ENCODE measurements at regions not wholly inside any gene's neighbourhood (a gene's known extent, or its start where the extent isn't known, plus 50 kb on each side); places are given as distances from the start of the nearest gene placed in this dataset.
A peak's percentile ranks its signal among the peaks of the same experiment; 100 is the strongest.

DNA sequence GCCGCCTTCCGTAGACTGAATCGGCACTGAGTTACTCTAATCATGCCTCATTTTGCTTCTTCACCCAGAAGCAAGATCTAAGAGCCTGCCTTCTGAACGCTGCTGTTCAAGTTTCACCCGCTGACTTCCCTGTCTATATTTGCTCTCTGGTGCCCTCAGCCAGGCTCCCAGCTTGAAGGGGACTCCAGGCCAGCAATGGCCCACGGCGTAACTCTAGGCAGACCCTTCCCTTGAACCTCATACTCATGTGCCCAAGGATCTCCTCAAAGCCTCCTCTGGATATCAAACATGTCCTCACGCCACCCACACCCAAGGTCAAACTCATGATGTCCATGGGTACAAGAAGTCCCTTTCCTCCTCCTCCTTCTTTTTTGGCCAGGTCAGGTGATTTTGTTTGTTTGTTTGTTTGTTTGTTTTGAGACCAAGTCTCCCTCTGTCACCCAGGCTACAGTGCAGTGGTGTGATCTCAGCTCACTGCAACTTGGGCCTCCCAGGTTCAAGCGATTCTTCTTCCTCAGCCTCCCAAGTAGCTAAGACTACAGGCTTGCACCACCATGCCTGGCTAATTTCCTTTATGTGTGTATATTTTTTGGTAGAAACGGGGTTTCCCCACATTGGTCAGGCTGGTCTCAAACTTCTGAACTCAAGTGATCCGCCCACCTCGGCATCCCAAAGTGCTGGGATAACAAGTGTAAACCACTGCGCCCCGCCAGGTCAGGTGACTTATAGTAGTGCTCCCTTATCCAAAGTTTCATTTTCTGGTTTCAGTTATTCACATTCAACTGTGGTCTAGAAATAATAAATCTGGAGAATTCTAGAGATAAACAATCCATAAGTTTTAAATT is 239.0 kb downstream of the SYK start:
- no peak for DNase-seq (ENCODE audit: low read depth)

DNA sequence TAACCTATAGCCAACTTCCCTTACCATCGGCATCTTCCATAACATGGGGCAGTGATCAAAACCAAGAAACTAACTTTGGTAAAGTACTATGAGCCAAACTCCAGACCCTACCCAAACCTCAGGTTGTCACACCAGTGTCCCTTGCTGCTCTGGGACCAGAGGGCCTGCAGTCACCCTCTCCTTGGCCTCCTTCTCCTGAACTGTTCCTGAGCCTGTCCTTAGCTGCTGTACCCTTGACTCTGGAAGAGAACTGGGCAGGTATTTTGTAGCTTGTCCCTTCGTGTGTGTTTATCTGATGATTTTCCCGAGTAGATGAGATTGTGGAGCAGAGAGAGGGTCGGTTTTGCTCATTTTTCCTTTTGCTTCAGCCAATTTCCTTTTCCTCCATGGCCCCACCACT is 240.4 kb downstream of the SYK start:
- DNase-seq (ENCODE audit: low read depth) = no peak

DNA sequence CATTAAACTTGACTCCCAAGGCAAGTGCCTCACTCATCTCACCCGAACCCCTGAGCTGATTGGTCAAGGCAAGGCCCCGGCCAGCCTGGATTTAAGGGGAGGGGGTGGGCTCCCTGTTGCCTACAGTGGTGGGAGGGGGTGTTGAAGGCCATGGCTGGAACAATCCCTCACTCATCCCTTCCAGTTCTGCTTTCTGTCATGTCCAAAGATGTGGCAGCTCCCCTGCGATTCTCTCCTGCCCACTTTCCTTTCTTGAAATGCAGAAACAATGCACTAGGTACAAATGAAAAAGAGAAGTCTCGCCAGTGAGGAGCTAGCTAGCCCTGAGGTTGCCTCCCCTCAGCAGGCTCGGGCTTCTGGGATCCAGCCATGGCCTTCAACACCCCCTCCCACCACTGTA is 240.9 kb downstream of the SYK start:
- DNase-seq (ENCODE audit: low read depth) = no peak

DNA sequence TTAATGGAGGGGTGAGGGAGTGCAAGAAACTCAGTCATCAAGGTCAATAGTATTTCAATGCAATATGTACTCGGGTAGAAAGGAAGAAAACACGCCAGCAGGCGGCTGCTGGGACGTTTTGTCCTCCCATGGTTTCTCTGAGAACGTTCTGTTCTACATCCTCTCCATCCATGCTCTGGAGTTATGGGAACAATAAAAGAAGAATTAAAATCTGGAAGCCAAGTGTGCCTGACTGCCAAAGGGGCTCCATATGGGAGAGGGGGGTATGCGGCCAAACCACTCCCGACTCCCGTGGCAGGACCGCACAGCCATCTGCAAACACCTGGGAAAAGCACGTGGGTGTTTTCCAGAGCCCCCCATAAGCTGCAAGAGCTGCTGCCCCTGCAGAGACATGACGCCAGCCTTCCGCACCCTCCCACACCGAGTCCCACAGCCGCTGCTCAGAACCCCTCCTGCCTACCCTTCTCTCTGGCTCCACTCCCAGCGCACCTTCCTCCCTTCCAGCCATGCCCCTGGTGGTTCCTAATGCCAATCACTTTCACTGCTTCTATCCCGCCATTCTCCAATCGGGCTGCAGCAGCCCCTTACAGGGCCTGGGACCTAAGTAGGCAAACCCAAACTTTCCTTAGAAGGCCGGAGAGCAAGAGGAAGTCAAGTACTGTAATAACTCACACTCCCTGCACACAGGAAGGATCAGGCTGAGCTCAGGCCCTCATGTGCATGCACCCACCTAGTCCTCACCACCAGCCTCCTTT is 241.6 kb downstream of the SYK start:
- no peak for DNase-seq (ENCODE audit: low read depth)

DNA sequence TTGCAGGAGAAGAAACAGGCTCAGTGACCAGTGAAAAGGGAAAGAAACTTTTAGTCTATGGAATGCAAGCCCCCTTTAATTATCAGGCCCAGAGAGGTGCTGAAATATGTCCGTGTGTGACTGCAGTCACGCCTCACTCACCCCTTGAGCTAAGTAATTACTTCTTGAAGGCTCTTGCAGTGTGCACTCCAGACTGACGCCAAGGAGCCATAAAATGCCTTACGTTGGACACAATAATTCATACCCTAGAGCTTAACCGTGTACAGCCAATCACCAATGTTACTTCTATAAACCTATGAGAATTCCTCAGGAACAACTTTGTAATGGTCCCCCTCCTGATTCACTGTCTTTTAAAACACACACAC is 242.2 kb downstream of the SYK start:
- no peak for DNase-seq (ENCODE audit: low read depth)

DNA sequence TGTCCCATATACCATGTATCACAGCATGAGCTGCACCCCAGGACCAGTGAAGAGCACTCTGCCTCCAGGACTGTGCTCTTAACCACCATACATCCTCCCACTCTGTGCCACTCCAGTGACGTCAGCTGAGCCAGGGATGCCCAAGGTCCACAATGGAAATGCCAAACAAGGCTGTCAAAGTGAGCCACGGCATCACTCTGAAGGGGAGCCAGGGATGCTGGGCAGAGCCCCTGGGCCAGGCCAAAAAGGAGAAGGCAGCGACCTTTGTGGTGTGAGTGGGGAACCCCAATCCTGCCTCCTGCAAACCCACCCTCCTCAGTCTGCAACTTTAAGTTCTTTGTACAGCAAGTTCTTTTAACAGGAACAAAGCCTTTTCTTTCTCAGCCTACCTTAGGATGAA is 242.7 kb downstream of the SYK start:
- DNase-seq (ENCODE audit: low read depth) = no peak

DNA sequence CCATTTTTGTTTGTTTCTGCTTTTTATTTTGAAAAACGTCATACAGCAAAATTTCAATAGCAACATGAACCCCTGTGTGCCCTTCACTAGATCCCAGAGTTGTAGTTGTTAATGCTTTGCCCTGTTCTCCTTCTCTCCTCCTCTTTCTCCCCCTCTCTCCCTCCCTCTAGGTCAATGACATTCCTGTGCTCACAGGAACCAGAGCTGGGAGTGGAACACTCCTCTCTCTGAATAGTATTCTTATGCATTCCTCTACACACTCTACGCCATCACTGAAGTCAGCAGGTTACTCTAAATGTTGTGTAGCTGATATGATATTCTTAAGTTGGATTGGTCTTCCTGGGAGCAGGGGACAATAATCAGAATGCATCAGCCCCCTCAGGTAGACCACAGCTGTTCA is 243.4 kb downstream of the SYK start:
- DNase-seq (ENCODE audit: low read depth) = no peak

DNA sequence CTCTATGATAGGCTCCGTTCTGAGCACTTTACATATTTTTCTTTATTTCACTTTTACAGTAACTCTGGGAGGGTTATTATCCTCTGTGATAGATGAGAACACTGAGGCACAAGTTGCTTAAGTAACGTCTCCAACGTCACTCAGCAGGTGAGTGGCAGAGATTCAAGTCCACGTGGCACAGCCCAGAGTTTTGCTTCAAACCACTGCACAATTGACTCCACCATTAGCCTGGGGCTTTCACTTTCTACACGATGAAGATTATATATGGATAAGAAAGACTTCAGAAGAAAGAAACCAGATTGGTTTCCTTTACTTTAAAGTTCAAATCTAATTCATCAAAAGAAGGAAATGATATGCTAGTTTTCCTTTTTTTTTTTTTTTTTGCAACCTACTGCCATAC is 245.9 kb downstream of the SYK start:
- DNase-seq (ENCODE audit: low read depth) = no peak

DNA sequence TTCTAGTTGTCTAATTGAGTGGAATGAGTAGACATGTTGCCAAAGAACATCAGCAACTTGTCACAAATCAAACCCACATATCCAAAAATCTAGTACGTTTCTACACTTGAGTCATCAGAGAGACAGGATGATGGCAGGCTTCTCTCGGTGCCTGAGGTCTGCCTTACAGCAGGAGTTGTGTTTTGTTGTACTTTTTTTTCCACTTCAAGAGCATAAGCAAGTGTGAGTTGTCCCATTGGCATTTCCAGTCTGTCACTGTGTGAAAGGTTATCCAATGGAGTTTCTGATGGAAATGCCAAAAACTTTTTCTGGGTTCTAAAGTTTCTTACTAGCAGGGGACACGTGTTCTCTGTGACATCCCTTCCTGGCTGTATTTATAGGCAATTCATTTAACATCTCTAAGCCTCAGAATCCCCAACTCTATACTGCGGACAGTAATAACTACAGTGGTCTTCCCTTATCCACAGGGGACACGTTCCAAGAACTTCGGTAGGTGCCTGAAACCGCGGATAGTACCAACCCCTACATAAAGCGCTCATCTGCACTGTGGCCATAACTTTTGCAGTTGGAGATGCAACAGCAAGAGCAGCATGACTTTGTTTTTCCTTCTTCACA is 246.5 kb downstream of the SYK start:
- peak; percentile 75 for DNase-seq (ENCODE audit: low read depth)

DNA sequence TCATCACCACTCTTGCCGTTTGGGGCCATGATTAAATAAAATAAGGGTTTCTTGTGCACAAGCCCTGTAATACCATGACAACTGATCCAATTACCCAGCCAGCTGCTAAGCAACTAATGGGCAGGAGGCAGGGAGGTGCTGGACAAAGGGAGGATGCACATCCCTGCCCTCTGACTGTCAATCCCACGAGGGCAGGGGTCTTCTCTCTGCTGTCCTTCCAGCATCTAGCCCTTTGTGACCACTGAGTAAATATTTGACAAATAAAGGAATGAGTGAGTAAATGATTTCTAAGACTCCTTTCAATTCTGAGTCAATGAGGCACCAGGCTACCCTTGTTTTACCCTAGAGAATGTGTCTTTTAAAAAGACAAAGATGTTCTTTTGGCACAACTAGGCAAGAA is 247.1 kb downstream of the SYK start:
- DNase-seq (ENCODE audit: low read depth) = no peak

DNA sequence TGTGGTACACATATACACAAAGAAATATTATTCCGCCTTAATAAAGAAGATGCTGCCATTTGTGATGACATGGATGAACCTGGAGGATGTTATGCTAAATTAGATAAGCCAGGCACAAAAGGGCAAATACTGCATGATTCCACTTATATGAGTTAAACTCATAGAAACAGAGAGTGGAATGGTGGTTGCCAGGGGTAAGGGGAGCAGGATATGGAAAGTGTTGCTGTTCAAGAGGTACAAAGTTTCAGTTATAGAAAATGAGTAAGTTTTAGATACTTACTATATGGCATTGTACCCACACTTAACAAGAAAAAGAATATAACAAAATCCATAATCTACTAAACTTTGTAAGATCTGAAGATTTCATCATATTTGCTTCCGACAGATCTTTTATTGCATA is 252.2 kb downstream of the SYK start:
- DNase-seq (ENCODE audit: low read depth) = no peak

DNA sequence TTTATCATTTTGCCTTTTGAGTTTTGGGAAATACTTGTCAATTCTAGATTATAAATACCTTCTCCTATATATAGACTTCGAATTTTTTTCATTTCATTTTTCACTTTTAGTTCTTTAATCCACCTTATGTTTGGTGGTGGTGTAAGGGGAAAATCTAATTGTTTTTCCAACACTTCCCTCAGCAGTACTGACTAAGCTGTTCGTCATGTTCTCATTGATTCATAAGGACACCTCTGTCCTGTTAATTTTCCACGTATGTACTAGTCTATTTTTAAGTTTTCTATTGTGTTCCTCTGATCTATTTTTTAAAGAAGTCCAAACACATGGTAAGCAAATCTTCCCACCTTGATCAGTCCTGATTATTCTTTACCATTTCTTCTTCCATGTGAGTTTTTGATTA is 254.2 kb downstream of the SYK start:
- no peak for DNase-seq (ENCODE audit: low read depth)

DNA sequence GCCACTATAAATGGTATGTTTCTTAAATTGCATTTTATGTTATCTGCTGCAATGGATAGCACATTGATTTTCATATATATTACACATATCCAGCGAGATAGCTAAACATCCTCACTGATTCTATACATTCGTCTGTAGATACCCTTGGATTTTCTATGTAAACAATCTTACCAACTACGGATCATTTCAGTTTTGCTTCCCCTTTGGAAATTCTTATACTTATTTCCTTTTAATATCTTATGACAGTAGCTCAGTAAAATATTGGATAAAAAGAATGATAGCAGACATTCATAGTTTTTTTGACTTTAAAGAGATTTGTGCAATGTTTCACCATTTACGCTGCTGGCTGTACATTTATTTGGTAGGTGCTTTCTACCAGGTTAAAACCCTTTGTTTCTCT is 254.9 kb downstream of the SYK start:
- no peak for DNase-seq (ENCODE audit: low read depth)

DNA sequence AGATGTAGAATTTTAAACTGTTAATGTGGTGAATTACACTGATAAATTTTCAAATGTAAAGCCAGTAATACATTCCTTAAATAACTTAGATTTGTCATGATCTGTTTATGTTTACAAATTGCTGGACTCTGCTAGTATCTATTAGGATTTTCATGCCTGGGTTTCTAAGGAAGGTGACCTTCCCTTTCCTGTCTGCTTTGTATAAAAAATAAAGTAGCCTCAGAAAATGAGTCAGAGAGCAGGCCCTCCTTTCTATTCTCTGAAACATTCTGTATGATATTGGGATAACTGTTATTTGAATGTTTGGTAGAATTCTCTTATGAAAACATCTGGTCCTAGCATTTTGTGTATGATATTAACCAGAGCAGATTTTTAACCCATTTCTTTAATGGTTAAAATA is 255.3 kb downstream of the SYK start:
- DNase-seq (ENCODE audit: low read depth) = no peak

DNA sequence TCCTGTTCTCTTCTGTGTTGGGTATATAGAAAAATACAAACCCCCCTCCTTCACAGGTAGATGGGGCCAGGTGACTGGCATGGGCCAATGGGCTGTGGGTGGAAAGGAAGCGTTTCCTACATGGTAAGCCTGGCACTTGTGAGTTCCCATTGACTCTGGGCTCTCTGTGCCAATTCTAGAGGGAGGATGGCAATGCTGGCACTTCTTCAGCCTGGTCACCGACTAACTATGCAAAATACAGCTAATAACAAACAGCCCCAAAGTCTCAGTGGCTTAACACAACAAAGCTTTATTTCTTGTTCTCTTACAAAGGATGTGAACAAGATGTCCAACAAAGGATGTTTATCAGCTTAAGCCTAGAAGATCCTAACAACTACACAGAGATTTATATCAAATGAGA is 258.1 kb downstream of the SYK start:
- DNase-seq (ENCODE audit: low read depth) = no peak

DNA sequence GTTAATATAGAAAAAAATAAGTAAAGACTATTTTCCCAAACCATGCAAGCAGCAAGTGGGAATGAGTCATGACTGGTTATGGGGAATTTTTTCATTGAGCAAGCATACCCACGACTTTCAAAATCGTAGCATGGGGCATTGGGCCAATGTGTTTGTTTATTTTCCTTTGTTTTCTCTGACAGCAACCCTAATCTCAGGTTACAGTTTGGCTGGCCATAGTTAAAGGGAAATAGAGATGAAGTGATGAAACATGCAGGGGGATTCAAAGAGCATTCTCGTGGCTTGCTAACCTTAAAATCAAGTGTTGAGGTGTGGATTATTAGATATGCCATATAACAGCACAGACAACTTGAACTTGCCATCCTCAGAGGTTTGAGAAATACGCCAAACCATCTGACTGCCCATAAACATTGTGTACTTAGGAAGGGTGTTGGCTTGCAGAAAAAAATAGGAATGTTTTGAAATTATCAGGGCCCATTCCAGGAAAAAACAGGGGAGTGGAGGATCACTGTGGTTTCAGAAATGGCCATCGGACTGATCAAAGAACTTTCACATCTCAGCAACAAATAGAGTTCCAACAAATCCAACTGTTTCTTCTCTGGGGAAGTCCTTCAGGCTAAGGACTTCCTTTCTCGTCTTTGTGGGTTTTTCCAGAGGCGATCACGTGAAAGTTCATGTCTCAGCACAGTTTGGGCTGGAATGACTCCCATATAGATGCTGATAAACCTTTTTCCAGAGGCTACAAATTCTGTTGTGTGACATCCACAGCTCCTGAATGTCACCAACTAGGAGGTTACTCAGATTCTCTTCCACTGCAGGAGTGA is 259.1 kb downstream of the SYK start:
- DNase-seq (ENCODE audit: low read depth) = peak; percentile 89

DNA sequence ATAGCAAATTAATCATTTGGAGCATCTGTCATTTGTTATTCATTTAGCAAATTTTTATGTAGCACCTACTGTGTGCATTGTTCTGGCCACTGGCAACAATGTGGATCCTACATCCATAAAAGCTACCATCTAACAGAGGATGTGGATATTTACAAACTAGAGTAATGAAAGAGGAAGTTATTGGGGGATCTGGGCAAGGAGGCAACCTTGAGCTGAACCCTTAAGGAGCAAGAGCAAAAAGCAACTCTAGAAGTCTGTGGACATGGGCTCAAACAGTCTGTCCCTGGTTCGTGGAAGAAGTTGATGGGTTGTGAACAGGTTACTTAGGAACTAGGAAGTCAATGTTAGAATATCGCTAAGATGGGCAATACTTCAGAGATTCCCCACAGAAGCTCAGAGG is 259.9 kb downstream of the SYK start:
- DNase-seq (ENCODE audit: low read depth) = no peak

DNA sequence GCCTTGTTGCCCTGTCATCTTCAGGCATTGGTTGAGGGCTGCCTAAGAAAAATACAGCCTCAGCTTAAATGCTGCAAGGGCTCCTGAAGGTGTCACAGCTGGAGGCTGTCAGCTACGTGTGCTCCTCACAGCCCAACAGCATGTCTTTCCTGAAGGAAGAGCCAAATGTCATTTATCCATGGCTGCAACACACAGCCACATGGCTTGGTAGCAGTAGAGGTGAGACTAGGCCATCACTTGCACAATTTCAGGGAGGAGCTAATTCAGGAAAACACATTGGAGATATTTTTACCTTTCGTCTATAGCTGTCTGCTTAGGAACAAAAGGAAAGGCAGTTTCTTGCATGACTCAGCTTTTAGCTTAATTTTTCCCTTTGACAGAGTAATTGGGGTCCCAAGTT is 260.7 kb downstream of the SYK start:
- DNase-seq (ENCODE audit: low read depth) = no peak

DNA sequence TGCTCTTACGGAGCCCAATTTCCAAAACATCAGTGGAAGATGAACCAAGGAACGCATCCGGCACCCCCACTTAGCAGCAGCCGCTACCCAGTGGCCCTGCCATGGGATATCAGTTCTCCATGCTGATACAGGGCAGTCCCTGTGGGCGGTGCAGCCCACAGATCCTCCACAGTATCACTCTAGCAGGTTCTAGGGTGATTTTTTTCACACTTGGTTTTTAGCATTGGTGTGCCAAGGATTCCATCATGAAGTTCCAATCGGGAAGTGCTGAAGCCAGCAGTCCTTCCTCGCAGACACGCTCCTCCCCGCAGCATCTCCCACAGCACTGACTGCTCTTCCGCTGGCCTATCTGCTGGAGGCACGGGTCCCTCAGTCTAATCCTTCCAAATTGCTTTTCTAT is 261.9 kb downstream of the SYK start:
- no peak for DNase-seq (ENCODE audit: low read depth)

DNA sequence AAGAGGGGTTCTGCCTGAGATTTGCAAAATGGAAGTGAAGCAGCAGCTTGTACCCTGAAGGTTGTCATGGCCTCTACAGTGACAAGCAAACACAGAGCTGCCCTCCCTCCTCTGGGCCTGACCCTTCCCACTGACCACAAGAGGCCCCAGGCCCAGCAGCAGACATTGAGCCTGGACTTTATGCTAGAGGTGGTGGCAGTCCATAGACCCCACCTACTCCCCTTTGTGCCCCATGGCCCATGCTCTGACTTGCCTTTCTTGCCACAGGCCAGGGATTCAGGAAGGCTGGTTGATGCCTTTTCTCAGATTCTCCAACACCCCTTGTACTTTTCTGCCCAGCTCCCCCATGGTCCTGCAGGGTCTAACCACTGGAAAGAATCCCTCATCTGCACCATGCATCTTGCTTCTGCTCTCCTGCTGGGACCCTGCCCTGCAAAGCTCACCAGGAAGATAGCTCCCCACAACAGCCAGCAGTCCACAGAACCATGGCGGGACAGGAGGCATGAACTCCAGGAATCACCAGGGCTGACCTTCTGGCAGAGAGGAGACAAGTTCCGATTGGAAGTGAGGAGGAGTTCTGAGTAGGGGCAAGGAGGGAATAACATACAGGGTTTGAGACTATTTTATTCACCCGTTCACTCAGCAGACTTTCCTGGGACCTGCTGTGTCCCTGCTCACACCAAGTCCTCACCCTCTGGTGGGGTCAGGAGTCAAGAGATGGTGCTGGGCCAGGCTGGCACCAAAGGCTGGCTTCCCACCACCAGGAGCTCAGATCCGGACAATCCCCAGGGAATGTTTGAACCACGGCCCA is 263.8 kb downstream of the SYK start:
- DNase-seq (ENCODE audit: low read depth) = no peak

DNA sequence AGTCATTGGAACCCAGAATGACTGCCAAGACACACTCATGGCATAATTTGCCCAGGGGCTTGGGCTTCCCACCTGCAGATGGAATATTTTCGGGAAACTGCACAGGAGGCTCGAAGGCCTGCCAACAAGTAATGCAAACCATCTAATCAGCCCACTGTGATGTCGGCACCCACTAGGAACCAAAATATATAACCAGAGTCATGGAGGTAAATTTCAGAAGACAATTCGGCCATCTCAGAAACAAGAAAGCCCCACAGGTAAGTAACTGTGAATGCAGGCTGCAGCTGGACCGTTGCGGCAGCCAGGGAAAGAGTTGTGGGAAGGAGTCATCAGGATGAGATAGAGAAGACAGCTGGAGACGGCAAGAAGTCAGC is 264.4 kb downstream of the SYK start:
- no peak for DNase-seq (ENCODE audit: low read depth)

DNA sequence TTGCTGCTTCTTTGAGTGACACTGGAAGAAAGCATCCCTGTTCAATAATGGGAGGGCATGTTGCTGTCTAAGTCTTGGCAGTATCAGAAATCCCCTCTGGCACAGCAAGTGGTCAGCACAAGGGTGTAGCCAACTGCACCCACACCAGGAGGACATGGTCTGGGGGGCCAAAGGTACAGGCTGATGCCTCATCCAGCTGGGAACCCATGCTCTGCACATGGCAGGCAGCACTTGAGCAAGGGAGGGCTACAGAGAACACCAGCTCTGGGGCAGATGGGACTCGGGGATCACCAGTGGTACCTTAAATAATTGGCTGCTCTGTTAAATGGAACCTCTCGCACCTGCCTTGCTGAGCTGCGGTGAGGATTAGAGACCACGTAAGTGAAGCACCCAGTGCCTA is 265.2 kb downstream of the SYK start:
- no peak for DNase-seq (ENCODE audit: low read depth)

Data from HS-27A (cell line).